Smooth muscle cell (in vitro differentiated cells): ENCODE measurements at regions not wholly inside any gene's neighbourhood (a gene's known extent, or its start where the extent isn't known, plus 50 kb on each side); places are given as distances from the start of the nearest gene placed in this dataset.

Experiments
- DNase-seq: peaks from one replicate; lab custom pipeline; 2025; ENCODE audit not compliant: unreplicated experiment; lab: John Stamatoyannopoulos, UW
- H2AFZ ChIP-seq: fragments of 200-600 bp; sonication (generic); 2 replicates; pipeline ENCODE4 v1.6.0; 2016; ENCODE audit warnings: antibody characterized with exemption, low read depth, mild to moderate bottlenecking
- H3F3A ChIP-seq: fragments of 200-600 bp; sonication (generic); 2 replicates; pipeline ENCODE4 v1.6.0; 2017; ENCODE audit warnings: antibody characterized with exemption, low read depth
- H3K27ac ChIP-seq: fragments of 200-600 bp; sonication (generic); 2 replicates; pipeline ENCODE4 v1.5.1; 2016; ENCODE audit warnings: low read depth, mild to moderate bottlenecking
- H3K27me3 ChIP-seq: fragments of 200-600 bp; sonication (generic); 2 replicates; pipeline ENCODE4 v1.6.1; 2016; ENCODE audit warnings: low read depth, mild to moderate bottlenecking
- H3K36me3 ChIP-seq: fragments of 200-600 bp; sonication (generic); 2 replicates; pipeline ENCODE4 v1.5.1; 2016; ENCODE audit warnings: low read depth
- H3K4me1 ChIP-seq: fragments of 200-600 bp; sonication (generic); 2 replicates; pipeline ENCODE4 v1.5.1; 2016; ENCODE audit warnings: low read depth
- H3K4me2 ChIP-seq: fragments of 200-600 bp; sonication (generic); 2 replicates; pipeline ENCODE4 v1.6.0; 2016; ENCODE audit warnings: mild to moderate bottlenecking
- H3K4me3 ChIP-seq: fragments of 200-600 bp; sonication (generic); 2 replicates; pipeline ENCODE4 v1.5.1; 2016; ENCODE audit warnings: mild to moderate bottlenecking
- H3K79me2 ChIP-seq: fragments of 200-600 bp; sonication (generic); 2 replicates; pipeline ENCODE4 v1.6.0; 2016; ENCODE audit warnings: low read depth, mild to moderate bottlenecking
- H3K9ac ChIP-seq: fragments of 200-600 bp; sonication (generic); 2 replicates; pipeline ENCODE4 v1.6.0; 2016; ENCODE audit warnings: low read depth
- H3K9me3 ChIP-seq: fragments of 200-600 bp; sonication (generic); replicated peaks from 2 replicates; pipeline ENCODE4 v1.5.1; 2016; ENCODE audit warnings: low read depth
- H4K20me1 ChIP-seq: fragments of 200-600 bp; sonication (generic); 2 replicates; pipeline ENCODE4 v1.6.0; 2016; ENCODE audit warnings: low read depth
- CTCF ChIP-seq: fragments of 200-600 bp; sonication (generic); IDR thresholded peaks from 2 replicates; pipeline ENCODE4 v1.5.1; 2017; ENCODE audit warnings: borderline replicate concordance, mild to moderate bottlenecking, antibody characterized with exemption; ENCODE audit not compliant: insufficient read depth, poor library complexity, severe bottlenecking
- WGBS: methylation state at CpG from one replicate; pipeline ENCODE4 v1.1.7; 2016; ENCODE audit warnings: low lambda C conversion rate; 5-methylcytosine and 5-hydroxymethylcytosine counted together

- no peaks in the 10 kb centered on the region for H4K20me1 ChIP-seq
- WGBS = 74% methylated on average over 3 of the region's 3 CpGs
- H3K27me3 ChIP-seq = no peaks in the 10 kb centered on the region
- H3K4me2 ChIP-seq = no peak overlapping the region
- TF ChIP-seq CTCF = no peak
- no peaks in the 10 kb centered on the region for H3F3A ChIP-seq
- H2AFZ ChIP-seq = no peak overlapping the region
- H3K27ac ChIP-seq = no peak overlapping the region
- no peaks in the 10 kb centered on the region for H3K9me3 ChIP-seq
- no peak for DNase-seq
- H3K9ac ChIP-seq = no peak overlapping the region
- H3K79me2 ChIP-seq = no peaks in the 10 kb centered on the region
- no peak overlapping the region for H3K4me3 ChIP-seq
- H3K4me1 ChIP-seq = no peaks in the 10 kb centered on the region
- H3K36me3 ChIP-seq = no peaks in the 10 kb centered on the region
Observed at GRCh38 chr11:30110691-30111090, 93.9 kb upstream of the KCNA4 start.

- Histone ChIP-seq H3K9ac (no peak overlapping the region), H4K20me1 (no peaks in the 10 kb centered on the region), H2AFZ (no peak overlapping the region), H3K79me2 (no peaks in the 10 kb centered on the region), H3K27me3 (no peaks in the 10 kb centered on the region), H3K4me2 (no peak overlapping the region), H3K9me3 (no peaks in the 10 kb centered on the region), H3K36me3 (no peaks in the 10 kb centered on the region), H3K4me1 (no peaks in the 10 kb centered on the region), H3F3A (no peaks in the 10 kb centered on the region), H3K27ac (no peak overlapping the region), H3K4me3 (no peak overlapping the region)
- 38% methylated on average over 1 of the region's 1 CpG for WGBS
- DNase-seq = no peak
- TF ChIP-seq CTCF = no peak
Observed at GRCh38 chr11:30111786-30112185, 95.0 kb upstream of the KCNA4 start.

GRCh38 chr11:30113326-30113898 is 96.6 kb upstream of the KCNA4 start:
- DNase-seq = no peak
- H3K4me2 ChIP-seq = no peak overlapping the region
- H3K27ac ChIP-seq = no peak overlapping the region
- H3K4me1 ChIP-seq = no peaks in the 10 kb centered on the region
- H3K36me3 ChIP-seq = no peaks in the 10 kb centered on the region
- H3K9ac ChIP-seq = no peak overlapping the region
- no peak for TF ChIP-seq CTCF
- H3K79me2 ChIP-seq = no peaks in the 10 kb centered on the region
- H3K27me3 ChIP-seq = no peaks in the 10 kb centered on the region
- no peaks in the 10 kb centered on the region for H4K20me1 ChIP-seq
- H3F3A ChIP-seq = no peaks in the 10 kb centered on the region
- 67% methylated on average over 2 of the region's 2 CpGs for WGBS
- H2AFZ ChIP-seq = no peak overlapping the region
- H3K4me3 ChIP-seq = no peak overlapping the region
- no peaks in the 10 kb centered on the region for H3K9me3 ChIP-seq

GRCh38 chr11:30116512-30116911 is 99.7 kb upstream of the KCNA4 start:
- no peaks in the 10 kb centered on the region for H3K4me1 ChIP-seq
- no peaks in the 10 kb centered on the region for H3K9me3 ChIP-seq
- WGBS = 87% methylated on average over 1 of the region's 1 CpG
- H3K4me3 ChIP-seq = no peak overlapping the region
- no peak overlapping the region for H3K27ac ChIP-seq
- H4K20me1 ChIP-seq = no peaks in the 10 kb centered on the region
- H3K4me2 ChIP-seq = no peak overlapping the region
- H3K27me3 ChIP-seq = no peaks in the 10 kb centered on the region
- no peak overlapping the region for H2AFZ ChIP-seq
- H3K36me3 ChIP-seq = no peaks in the 10 kb centered on the region
- no peak for TF ChIP-seq CTCF
- H3K9ac ChIP-seq = no peak overlapping the region
- no peak for DNase-seq
- H3K79me2 ChIP-seq = no peaks in the 10 kb centered on the region
- H3F3A ChIP-seq = no peaks in the 10 kb centered on the region
